Colonic mucosa (tissue), 4 donors: ENCODE measurements at regions not wholly inside any gene's neighbourhood (a gene's known extent, or its start where the extent isn't known, plus 50 kb on each side); places are given as distances from the start of the nearest gene placed in this dataset.

ENCODE experiments used
- DNase-seq: peaks from one replicate; pipeline ENCODE4 v3.0.0-alpha.2; 2020
- H3K27ac ChIP-seq: fragments of 200-600 bp; one replicate; pipeline ENCODE4 v1.8.0; 2021
- H3K27me3 ChIP-seq: fragments of 200-600 bp; one replicate; pipeline ENCODE4 v1.8.0; 2021
- H3K36me3 ChIP-seq: fragments of 200-600 bp; one replicate; pipeline ENCODE4 v1.8.0; 2021
- H3K4me1 ChIP-seq: fragments of 200-600 bp; one replicate; pipeline ENCODE4 v1.8.0; 2021; ENCODE audit warnings: mild to moderate bottlenecking
- H3K4me3 ChIP-seq: fragments of 200-600 bp; one replicate; pipeline ENCODE4 v1.8.0; 2021
- H3K9ac ChIP-seq, 2 donors: one replicate each; pipeline ENCODE4 v1.7.0; 2013; ENCODE audit warnings: control low read depth in 2 of 2, low read depth in 2 of 2, low read length in 2 of 2
- H3K9me3 ChIP-seq: fragments of 200-600 bp; one replicate; pipeline ENCODE4 v1.8.0; 2021
- intact Hi-C: fragments of 100-400 bp; cut with DNase I; formaldehyde crosslinking; loops from one replicate; pipeline ENCODE4 v1.14.1; 2022
- TF ChIP-seq, protein P1 (sequence below): fragments of 200-600 bp; IDR thresholded peaks from one replicate; pipeline ENCODE4 v1.8.0; 2022; ENCODE audit warnings: antibody characterized with exemption, mild to moderate bottlenecking
- donor health status: healthy.
- donor health status: DM: no; HTN: no; CAD: no.
- donor health status: DM: no; HTN: no; CAD: no.

DNA sequence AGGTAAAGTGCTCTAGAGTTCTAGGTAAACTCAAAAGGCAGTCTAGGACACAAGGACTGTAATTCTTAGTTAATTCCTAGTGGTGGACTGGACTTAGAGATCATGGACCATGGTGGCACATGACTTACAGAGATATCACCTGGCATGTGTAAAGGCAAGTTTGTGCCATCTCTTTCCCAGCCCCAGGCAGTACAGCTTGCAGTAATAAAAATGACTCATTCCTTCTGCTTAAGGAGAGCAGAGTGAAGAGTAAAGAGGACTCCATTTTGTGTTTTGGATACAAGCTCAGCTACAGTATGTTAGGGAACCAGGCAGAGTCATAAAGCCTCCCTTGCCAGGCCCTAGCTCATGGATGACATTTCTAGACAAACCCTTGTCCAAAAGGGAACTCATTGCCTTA lies 629.9 kb downstream of the JRKL start:
- Histone ChIP-seq H3K27me3 (no peaks in the 10 kb centered on the region), H3K4me3 (no peak overlapping the region), H3K9me3 (no peaks in the 10 kb centered on the region), H3K9ac (no peak overlapping the region), H3K27ac (no peak overlapping the region), H3K36me3 (no peaks in the 10 kb centered on the region), H3K4me1 (no peaks in the 10 kb centered on the region)
- DNase-seq: no peak
- intact Hi-C loops: no loop called here
- TF ChIP-seq, protein P1, sequence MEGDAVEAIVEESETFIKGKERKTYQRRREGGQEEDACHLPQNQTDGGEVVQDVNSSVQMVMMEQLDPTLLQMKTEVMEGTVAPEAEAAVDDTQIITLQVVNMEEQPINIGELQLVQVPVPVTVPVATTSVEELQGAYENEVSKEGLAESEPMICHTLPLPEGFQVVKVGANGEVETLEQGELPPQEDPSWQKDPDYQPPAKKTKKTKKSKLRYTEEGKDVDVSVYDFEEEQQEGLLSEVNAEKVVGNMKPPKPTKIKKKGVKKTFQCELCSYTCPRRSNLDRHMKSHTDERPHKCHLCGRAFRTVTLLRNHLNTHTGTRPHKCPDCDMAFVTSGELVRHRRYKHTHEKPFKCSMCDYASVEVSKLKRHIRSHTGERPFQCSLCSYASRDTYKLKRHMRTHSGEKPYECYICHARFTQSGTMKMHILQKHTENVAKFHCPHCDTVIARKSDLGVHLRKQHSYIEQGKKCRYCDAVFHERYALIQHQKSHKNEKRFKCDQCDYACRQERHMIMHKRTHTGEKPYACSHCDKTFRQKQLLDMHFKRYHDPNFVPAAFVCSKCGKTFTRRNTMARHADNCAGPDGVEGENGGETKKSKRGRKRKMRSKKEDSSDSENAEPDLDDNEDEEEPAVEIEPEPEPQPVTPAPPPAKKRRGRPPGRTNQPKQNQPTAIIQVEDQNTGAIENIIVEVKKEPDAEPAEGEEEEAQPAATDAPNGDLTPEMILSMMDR: no peak

DNA sequence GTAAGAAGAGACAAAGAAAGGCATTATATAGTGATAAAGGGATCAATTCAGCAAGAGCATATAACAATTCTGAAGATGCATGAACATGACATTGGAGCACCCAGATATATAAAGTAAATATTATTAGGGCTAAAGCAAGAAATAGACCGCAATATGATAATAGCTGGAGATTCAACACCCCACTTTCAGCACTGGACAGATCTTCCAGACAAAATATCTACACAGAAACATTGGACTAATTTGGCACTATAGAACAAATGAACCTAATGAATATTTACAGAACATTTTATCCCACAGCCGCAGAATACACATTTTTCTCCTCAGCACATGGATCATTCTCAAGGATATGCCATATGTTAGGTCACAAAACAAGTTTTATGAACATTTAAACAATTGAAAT lies 633.1 kb downstream of the JRKL start:
- no peaks in the 10 kb centered on the region for H3K4me1 ChIP-seq
- intact Hi-C loops: no loop called here
- no peak overlapping the region for H3K27ac ChIP-seq
- H3K9me3 ChIP-seq: no peaks in the 10 kb centered on the region
- H3K9ac ChIP-seq: no peak overlapping the region
- no peak overlapping the region for H3K4me3 ChIP-seq
- H3K36me3 ChIP-seq: no peaks in the 10 kb centered on the region
- TF ChIP-seq, protein P1: no peak
- no peaks in the 10 kb centered on the region for H3K27me3 ChIP-seq
- no peak for DNase-seq

DNA sequence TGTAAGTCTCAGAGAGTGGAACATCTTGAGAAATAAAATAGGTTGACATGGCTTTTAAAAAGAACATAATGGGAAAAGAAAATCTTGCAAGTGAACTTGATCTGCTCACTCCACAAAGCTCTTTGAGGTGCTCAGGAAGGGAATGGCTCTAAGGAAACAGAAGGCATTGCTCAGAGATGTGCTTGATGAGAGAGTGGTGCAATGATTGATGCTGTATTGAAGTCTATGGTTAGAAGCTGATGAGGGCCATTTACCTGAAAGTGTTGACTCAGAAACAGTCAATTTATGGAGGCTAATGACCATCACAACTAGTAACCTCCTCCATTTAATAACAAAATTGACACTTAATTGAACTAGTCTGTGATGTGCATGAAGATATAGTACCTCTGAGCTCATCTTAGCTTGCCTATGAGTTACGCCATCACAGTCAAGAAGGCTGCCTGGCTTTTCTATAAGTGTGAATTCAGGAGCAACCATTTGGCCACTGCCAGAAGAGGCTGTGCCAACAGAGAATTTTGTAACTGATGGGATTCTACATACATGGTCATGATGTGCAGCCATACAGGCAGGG lies 639.1 kb downstream of the JRKL start:
- no peak for DNase-seq
- no peak overlapping the region for H3K4me3 ChIP-seq
- H3K27me3 ChIP-seq: no peaks in the 10 kb centered on the region
- H3K9ac ChIP-seq: no peak overlapping the region
- H3K4me1 ChIP-seq: no peaks in the 10 kb centered on the region
- no peaks in the 10 kb centered on the region for H3K9me3 ChIP-seq
- TF ChIP-seq, protein P1: no peak
- no peaks in the 10 kb centered on the region for H3K36me3 ChIP-seq
- intact Hi-C loops: no loop called here
- H3K27ac ChIP-seq: no peak overlapping the region

DNA sequence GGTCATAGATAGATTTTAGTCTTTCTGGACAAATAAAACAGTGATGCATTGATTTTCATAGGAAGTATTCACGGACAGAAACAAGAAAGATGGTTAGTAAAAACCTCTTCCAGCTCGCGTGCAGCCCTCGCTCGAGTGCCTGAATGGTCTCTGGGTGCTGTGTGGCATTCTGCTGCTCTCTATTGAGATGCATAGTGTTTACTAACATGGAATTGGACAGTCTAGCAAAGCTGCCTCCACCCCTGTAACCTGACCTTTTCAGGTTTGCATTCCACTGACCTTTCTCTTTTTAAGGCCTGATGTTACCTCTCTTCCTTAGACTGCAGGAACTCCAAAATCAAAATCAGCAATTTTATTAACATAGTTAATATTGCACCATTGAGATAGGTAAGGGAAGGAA lies 643.4 kb downstream of the JRKL start:
- intact Hi-C loops: no loop called here
- no peaks in the 10 kb centered on the region for H3K27me3 ChIP-seq
- TF ChIP-seq, protein P1: no peak
- no peaks in the 10 kb centered on the region for H3K36me3 ChIP-seq
- DNase-seq: no peak
- H3K9me3 ChIP-seq: no peaks in the 10 kb centered on the region
- H3K4me3 ChIP-seq: no peak overlapping the region
- no peak overlapping the region for H3K9ac ChIP-seq
- no peak overlapping the region for H3K27ac ChIP-seq
- H3K4me1 ChIP-seq: no peaks in the 10 kb centered on the region

- TF ChIP-seq, protein P1: no peak
- intact Hi-C loops: no loop called here
- no peak overlapping the region for H3K4me3 ChIP-seq
- no peaks in the 10 kb centered on the region for H3K4me1 ChIP-seq
- H3K27ac ChIP-seq: no peak overlapping the region
- DNase-seq: no peak
- no peaks in the 10 kb centered on the region for H3K27me3 ChIP-seq
- no peaks in the 10 kb centered on the region for H3K9me3 ChIP-seq
- H3K36me3 ChIP-seq: no peaks in the 10 kb centered on the region
- no peak overlapping the region for H3K9ac ChIP-seq
These were observed 658.7 kb downstream of the JRKL start for GRCh38 chr11:97048481-97048880.
